ENCODE measurements at regions not wholly inside any gene's neighbourhood (a gene's known extent, or its start where the extent isn't known, plus 50 kb on each side); places are given as distances from the start of the nearest gene placed in this dataset.

DNA sequence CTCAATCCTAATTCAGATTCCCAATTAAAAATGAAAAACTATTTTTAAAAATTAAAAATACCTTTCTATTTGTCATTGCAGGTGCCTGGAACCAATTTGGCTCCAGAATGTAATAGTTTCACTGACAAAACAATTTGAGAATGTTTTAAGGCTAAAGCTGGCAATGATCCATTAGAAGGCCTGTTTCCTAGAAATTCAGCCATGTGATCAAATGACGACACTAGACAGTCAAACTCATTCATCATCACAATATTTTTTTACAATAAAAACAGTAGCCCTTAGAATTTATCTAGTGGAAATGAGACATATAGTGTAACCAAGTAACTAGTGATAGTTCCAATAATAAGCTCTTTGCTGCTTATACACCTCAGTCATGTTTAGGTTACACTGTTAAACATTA is 75.4 kb upstream of the MAP3K1 start (continued):
- TF ChIP-seq, protein P1, sequence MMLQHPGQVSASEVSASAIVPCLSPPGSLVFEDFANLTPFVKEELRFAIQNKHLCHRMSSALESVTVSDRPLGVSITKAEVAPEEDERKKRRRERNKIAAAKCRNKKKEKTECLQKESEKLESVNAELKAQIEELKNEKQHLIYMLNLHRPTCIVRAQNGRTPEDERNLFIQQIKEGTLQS (IDR thresholded peaks at IDR 0.05), result peak; percentile 19; the same call in 1 of the 2 replicates
- TF ChIP-seq, protein P1 (CRISPR knock-in tag; conservative IDR thresholded peaks at IDR 0.05), result no peak
- peak; percentile 62 for TF ChIP-seq MEIS2 (IDR thresholded peaks at IDR 0.05; ENCODE audit: partially characterized antibody)

DNA sequence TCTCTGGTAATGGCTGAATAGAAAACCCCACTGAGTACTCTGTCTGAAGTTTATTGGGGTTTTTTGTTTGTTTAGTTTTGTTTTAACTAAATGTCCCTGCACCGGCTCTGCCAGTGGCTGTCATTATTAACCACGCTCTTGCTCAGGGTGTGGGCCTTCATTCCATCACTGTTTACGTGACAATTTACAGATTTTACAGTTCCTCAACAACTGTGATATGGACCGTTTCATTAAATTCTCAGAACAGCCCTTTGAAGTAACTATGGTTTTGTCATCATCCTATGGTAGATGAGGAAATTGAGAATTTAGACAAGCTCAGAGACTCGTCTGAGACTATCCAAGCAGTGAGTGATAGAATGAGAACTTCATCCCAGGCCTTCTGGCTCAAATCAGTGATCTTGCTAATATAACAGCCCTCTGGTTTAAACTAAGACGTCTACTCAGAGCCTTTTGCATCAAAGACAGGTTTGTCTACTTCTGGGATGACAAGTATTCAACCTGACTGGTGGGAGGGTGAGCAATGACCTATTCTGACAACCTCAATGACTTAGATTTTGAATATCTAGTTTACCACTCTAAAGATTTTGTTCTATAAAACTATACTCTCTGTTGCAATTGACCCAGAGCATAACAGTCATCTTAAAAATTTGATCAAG is 77.3 kb upstream of the MAP3K1 start:
- no peak overlapping the region for H3K4me2 ChIP-seq (ENCODE audit: insufficient read depth, low read length)
- no peak overlapping the region for H3K27ac ChIP-seq (ENCODE audit: extremely low read depth, low read depth, low read length)
- CTCF ChIA-PET (ENCODE audit: low intra/inter-chr PET ratio), result no interaction called here
- H3K4me3 ChIP-seq, result no peak overlapping the region
- intact Hi-C loops (cut with micrococcal nuclease), result no loop called here
- H3K9me1 ChIP-seq (ENCODE audit: control insufficient read depth, insufficient read depth, low read length), result no peaks in the 10 kb centered on the region
- no peaks in the 10 kb centered on the region for H3K36me3 ChIP-seq (ENCODE audit: control insufficient read depth, insufficient read depth, low read length)
- H3K9ac ChIP-seq (ENCODE audit: insufficient read depth in 1 of 2, low read depth in 2 of 2, low read length in 2 of 2), result no peak overlapping the region
- H3K27me3 ChIP-seq (ENCODE audit: control insufficient read depth in 2 of 2, insufficient read depth in 2 of 2, low read length in 2 of 2), result no peaks in the 10 kb centered on the region
- H3K4me1 ChIP-seq (replicated peaks in 1 of 2; ENCODE audit: control insufficient read depth in 2 of 2, insufficient read depth in 2 of 2, low read length in 2 of 2), result no peaks in the 10 kb centered on the region; a peak in 2 of 5 replicates
- no peaks in the 10 kb centered on the region for H3K79me2 ChIP-seq (ENCODE audit: control insufficient read depth, insufficient read depth, low read length)
- ATAC-seq (no peak), FAIRE-seq (no peak), DNase-seq (ENCODE audit: extremely low read depth in 1 of 4, low spot score in 3 of 4) (no peak)
- WGBS (ENCODE audit: insufficient coverage, low coverage, missing lambda C conversion rate), result 22% methylated on average over 6 of the region's 6 CpGs
- H3K9me3 ChIP-seq (replicated peaks; ENCODE audit: control insufficient read depth, insufficient read depth, low read depth, low read length), result no peaks in the 10 kb centered on the region
- no TSS peak for BruUV-seq (replicated peaks)
- POLR2A ChIA-PET, result no interaction called here
- no peaks in the 10 kb centered on the region for H4K20me1 ChIP-seq (replicated peaks; ENCODE audit: control insufficient read depth, insufficient read depth, low read length)
- H2AFZ ChIP-seq (ENCODE audit: low read depth, low read length), result no peak overlapping the region
- in situ Hi-C loops (cut with MboI), result no loop called here
- TF ChIP-seq SIN3A (IDR thresholded peaks at IDR 0.05; ENCODE audit: borderline replicate concordance in 2 of 2, control insufficient read depth in 1 of 2, low read depth in 2 of 2, low read length in 2 of 2), result no peak
- no peak for TF ChIP-seq NFXL1 (CRISPR knock-in tag; IDR thresholded peaks at IDR 0.05)
- TF ChIP-seq TRIM24 (IDR thresholded peaks at IDR 0.05), result no peak
- TF ChIP-seq MAFK (IDR thresholded peaks at IDR 0.05; ENCODE audit: low read length), result no peak
- no peak for TF ChIP-seq HNRNPLL (IDR thresholded peaks at IDR 0.05; ENCODE audit: low read depth, low read length, poor library complexity, severe bottlenecking)
- TF ChIP-seq TGIF2 (CRISPR knock-in tag; IDR thresholded peaks at IDR 0.05), result no peak
- no peak for TF ChIP-seq ZNF695 (CRISPR knock-in tag; IDR thresholded peaks at IDR 0.05)
- TF ChIP-seq MEIS2 (IDR thresholded peaks at IDR 0.05; ENCODE audit: partially characterized antibody), result no peak
- TF ChIP-seq, protein P2, sequence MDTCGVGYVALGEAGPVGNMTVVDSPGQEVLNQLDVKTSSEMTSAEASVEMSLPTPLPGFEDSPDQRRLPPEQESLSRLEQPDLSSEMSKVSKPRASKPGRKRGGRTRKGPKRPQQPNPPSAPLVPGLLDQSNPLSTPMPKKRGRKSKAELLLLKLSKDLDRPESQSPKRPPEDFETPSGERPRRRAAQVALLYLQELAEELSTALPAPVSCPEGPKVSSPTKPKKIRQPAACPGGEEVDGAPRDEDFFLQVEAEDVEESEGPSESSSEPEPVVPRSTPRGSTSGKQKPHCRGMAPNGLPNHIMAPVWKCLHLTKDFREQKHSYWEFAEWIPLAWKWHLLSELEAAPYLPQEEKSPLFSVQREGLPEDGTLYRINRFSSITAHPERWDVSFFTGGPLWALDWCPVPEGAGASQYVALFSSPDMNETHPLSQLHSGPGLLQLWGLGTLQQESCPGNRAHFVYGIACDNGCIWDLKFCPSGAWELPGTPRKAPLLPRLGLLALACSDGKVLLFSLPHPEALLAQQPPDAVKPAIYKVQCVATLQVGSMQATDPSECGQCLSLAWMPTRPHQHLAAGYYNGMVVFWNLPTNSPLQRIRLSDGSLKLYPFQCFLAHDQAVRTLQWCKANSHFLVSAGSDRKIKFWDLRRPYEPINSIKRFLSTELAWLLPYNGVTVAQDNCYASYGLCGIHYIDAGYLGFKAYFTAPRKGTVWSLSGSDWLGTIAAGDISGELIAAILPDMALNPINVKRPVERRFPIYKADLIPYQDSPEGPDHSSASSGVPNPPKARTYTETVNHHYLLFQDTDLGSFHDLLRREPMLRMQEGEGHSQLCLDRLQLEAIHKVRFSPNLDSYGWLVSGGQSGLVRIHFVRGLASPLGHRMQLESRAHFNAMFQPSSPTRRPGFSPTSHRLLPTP (IDR thresholded peaks at IDR 0.05; ENCODE audit: borderline replicate concordance, extremely low read depth, insufficient read length), result no peak
- TF ChIP-seq EP300 (IDR thresholded peaks at IDR 0.05; ENCODE audit: low read length), result no peak
- TF ChIP-seq NELFE (IDR thresholded peaks at IDR 0.05; ENCODE audit: insufficient read depth, insufficient read length), result no peak
- no peak for TF ChIP-seq ZNF76 (CRISPR knock-in tag; IDR thresholded peaks at IDR 0.05; ENCODE audit: borderline replicate concordance)
- no peak for TF ChIP-seq FOXJ3 (CRISPR knock-in tag; IDR thresholded peaks at IDR 0.05)
- TF ChIP-seq, protein P3, sequence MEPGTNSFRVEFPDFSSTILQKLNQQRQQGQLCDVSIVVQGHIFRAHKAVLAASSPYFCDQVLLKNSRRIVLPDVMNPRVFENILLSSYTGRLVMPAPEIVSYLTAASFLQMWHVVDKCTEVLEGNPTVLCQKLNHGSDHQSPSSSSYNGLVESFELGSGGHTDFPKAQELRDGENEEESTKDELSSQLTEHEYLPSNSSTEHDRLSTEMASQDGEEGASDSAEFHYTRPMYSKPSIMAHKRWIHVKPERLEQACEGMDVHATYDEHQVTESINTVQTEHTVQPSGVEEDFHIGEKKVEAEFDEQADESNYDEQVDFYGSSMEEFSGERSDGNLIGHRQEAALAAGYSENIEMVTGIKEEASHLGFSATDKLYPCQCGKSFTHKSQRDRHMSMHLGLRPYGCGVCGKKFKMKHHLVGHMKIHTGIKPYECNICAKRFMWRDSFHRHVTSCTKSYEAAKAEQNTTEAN (CRISPR knock-in tag; IDR thresholded peaks at IDR 0.05), result no peak

Data from K562 (cell line).